HG02571 (cell line): ENCODE measurements at regions not wholly inside any gene's neighbourhood (a gene's known extent, or its start where the extent isn't known, plus 50 kb on each side); places are given as distances from the start of the nearest gene placed in this dataset.

Source experiments
- ATAC-seq: cut with Tn5 transposase; IDR thresholded peaks from one replicate; pipeline ENCODE4 v1.9.1; 2021; ENCODE audit warnings: mild to moderate bottlenecking, moderate library complexity; ENCODE audit not compliant: unreplicated experiment

GRCh38 chr1:72693899-72694298, 411.6 kb upstream of the NEGR1 start:
- ATAC-seq, result no peak

DNA sequence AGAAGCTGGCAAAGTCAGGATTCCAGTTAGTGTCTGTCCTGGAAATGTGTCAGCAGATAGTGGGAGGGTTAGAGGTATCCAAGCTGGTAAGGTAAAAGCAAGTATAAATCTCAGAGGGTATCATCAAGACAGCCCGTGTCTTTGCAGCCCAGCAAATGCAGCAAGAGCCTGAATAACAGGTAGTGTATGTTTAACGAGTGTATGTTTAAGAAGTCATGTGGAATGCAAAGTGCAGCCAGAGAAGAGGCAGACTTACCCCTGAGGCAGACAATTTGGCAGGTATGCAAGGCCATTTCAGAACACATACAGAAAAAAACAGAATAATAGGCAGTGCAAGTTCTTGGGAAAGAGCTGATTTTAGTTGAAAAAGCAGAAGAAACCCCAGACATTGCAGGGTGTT, 411.0 kb upstream of the NEGR1 start:
- no peak for ATAC-seq

GRCh38 chr1:72690871-72691270, 408.5 kb upstream of the NEGR1 start:
- no peak for ATAC-seq

DNA sequence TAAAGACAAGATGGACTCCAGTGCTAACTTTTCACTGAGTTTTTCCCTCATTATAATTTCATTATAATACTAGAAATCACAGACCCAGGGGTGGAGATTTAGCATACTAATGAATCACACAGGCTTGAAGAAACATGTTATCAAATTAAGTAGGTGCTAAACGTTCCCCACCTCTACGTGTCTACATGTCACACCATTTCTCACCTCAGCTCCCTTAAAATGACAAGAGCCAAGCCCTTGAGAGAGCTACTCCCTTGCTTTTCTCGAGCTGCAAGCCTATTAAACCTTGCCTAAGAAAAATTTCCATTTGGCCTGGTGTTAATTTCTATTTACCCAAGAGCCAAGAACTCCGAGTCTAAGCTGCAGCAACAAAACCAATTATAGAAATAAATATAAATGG, 396.3 kb upstream of the NEGR1 start:
- no peak for ATAC-seq

- ATAC-seq, result no peak
These were observed 388.6 kb upstream of the NEGR1 start for GRCh38 chr1:72670902-72671301.

- no peak for ATAC-seq
These were observed 380.6 kb upstream of the NEGR1 start for GRCh38 chr1:72662918-72663317.

- no peak for ATAC-seq
These were observed 368.6 kb upstream of the NEGR1 start for GRCh38 chr1:72650843-72651435.

GRCh38 chr1:72649991-72650390, 367.7 kb upstream of the NEGR1 start:
- ATAC-seq, result no peak

GRCh38 chr1:72649211-72649888, 367.0 kb upstream of the NEGR1 start:
- ATAC-seq, result no peak

GRCh38 chr1:72648465-72648864, 366.1 kb upstream of the NEGR1 start:
- no peak for ATAC-seq

DNA sequence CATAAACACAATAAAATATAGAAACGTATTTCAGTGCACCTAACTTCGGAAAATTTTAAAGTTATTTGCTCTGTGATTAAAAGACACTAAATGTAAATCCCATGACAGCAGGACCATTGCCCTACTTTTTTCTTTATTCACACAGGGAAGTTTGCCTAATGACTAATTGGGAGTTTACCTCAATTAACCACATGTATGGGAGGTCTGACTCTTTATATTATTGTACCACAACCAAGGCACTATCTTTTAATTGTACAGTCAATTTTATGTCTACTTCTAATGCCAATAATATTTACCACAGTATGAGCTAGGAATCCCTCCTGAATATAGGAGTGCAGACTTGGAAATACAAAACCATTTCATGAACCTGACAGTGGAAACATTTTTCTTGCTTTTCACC, 360.8 kb upstream of the NEGR1 start:
- ATAC-seq, result no peak

DNA sequence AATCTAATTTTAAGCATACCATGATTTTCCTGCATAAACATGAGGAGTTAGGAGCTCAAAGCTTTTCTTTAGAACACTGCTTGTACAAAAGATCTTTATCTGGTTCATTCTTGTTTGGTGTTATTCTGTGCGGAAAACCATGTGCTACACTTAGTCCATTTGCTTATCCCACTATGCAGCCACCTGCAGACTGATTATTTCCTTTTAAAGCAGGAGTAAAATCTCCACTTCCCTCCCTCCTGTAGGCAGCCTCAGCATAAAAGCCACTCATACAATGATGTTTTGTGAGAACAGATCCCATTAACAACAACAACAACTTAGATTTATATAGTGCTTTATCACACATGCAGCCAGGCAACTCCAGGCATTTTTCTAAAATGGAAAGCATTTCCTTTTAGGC, 355.3 kb upstream of the NEGR1 start:
- no peak for ATAC-seq

- no peak for ATAC-seq
These were observed 354.3 kb upstream of the NEGR1 start for GRCh38 chr1:72636631-72637030.

DNA sequence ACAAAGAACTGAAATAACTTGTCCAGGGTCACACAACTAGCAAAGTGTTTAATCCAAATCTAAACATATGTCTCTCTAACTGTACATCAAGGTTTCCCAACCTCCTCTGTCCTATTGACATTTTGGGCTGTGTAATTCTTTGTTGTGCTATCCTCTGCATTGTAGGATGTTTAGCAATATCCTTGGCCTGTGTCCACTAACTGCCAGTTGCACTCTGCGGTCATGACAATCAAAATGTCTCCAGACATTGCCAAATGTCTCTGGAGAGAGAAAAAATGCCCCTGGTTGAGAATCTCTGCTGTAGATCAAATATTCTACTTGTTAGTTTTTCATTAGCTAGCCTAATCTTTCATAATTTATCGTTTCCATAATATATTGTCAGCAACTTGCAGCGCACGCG, 353.4 kb upstream of the NEGR1 start:
- ATAC-seq, result no peak

- no peak for ATAC-seq
These were observed 352.6 kb upstream of the NEGR1 start for GRCh38 chr1:72634946-72635345.

DNA sequence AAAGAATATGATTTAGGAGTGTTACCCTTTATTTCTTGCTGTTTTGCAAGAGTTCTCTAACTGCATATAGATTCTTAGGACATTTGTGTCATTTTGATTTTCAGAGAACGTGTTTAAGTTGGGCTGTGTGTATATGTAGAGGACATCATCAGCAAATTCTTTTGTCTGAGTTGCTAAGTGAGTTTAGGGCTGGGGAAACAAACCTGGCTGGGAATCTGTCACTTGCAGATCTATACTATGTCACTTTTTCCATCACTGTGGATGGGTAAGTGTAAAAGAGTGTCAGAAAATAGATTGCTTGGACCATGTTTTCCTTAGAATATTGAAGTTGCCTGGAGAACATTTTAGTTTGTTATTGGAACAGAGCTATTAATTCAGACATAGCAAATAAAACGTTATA, 349.1 kb upstream of the NEGR1 start:
- ATAC-seq, result no peak

DNA sequence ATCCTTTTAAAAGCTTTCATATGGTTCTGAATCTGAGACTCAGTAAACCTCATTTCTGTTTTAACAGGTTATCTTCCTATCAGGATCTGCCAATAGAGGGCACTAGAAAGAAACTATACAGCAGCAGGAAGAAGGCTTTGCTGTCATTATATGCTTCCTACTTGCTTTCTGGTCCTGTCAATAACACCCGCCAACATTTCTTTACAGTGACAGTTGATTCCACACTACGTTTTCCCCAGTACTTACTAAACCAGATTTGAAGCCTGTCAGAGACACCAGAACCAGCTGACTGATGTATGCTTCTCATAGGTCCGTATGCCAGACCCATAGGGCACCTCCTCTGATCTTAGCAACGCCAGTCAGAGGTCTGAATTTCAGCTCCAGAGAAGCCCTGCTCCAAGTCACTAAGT, 341.0 kb upstream of the NEGR1 start:
- ATAC-seq, result peak; percentile 79

- no peak for ATAC-seq
These were observed 338.1 kb upstream of the NEGR1 start for GRCh38 chr1:72620453-72620852.

DNA sequence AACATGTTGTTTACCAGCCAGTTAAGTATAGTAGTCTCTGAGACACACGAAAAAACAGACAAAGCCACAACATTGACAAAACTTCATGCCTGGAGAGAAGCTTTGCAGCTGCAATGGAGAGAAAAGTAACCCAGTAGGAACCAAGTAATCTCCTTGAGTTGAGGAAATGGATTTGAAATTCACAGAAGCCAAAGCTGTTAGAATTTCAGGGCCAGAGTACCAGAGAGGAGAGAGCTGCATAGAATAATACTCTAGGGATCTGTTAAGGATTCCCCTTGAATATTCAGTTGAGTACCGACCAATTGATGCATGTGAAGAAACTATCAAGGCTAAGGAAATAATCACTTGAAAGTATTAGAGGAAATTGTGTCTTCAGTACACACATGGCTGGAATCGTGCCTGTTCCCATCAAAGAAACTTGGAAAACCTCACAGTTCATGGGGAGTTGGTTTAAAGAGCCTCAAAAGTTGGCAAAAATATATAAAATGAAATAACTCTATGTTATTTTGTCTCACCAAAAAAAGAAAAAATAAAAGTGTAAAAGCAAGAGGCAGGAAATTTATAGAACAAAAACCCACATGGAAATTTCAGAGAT, 324.0 kb upstream of the NEGR1 start:
- ATAC-seq, result no peak

DNA sequence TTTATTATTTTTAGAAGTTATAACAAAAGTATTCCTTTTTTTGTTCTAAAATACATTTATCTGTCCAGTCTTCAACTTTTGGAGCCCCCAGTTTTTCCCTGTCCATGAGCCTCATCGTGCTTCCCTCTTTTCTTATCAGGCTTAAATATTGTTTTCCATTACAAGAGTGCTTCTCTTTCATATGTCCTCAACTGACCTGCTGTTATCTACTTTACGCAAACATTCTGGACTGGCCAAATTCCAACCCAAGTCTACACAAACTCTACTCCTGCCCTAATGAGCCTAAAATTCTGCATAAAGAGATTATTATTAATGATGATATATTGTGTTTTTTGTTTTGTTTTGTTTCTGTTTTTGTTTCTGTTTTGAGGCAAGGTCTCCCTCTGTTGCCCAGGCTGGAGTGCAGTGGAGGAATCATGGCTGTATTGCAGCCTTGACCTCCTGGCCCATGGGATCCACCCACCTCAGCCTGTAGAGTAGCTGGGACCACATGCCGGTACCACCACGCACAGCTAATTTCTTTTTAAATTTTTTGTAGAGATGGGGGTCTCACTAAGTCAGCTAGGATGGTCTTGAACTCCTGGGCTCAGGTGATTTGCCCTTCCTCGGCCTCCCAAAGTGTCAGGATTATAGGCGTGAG, 318.8 kb upstream of the NEGR1 start:
- no peak for ATAC-seq

DNA sequence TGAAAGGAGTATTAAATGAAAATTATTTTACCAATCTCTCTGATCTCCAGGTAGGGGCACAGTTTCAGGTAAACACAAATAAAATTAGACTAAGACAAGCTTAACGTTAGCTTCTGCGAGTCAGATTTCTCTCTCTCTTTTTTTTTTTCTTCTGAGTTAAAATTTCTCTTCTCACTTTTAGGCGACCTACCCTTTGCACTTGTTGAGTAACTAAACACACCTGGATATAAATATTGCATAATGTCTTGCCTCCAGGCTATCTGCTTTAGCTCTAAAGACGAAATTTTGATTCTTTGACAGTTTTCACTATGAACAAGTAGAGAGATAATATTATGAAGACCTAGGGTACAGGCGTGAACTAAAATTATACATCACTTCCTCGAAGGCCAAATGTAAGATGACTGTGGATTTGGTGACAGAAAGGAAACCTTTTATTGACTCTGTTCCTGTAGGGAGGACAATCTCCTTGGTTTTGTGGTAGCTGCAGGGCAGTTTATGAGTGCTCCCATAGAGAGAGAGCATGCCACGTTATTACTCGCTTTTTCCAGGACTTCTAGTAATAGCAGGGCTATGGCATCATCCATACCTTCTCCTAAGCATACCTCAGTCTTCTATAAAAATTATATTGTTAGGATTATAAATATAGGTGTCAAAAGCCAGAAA, 303.8 kb upstream of the NEGR1 start:
- ATAC-seq, result no peak

- no peak for ATAC-seq
These were observed 297.3 kb upstream of the NEGR1 start for GRCh38 chr1:72579629-72580028.
